AG04450 (cell line): ENCODE measurements at regions not wholly inside any gene's neighbourhood (a gene's known extent, or its start where the extent isn't known, plus 50 kb on each side); places are given as distances from the start of the nearest gene placed in this dataset.

Experiments used
- CTCF ChIA-PET: fragments of 300-600, 350-600 bp; formaldehyde crosslinking; extraction: SDS; loops from one replicate; lab custom pipeline; 2022; ENCODE audit warnings: antibody characterized with exemption, inconsistent platforms; lab: Charles Lee
- POLR2A ChIA-PET: fragments of 350-600 bp; formaldehyde crosslinking; extraction: SDS; loops from one replicate; lab custom pipeline; 2021; ENCODE audit warnings: antibody characterized with exemption, inconsistent platforms; lab: Yijun Ruan, JAX
- DNase-seq: peaks from one replicate; pipeline ENCODE4 v3.0.0-alpha.2; 2011; ENCODE audit warnings: low read depth, low spot score
- H3K27ac ChIP-seq: one replicate; pipeline ENCODE4 v1.5.1; 2012; ENCODE audit warnings: low read depth, low read length, control low read depth
- H3K27me3 ChIP-seq: one replicate; pipeline ENCODE4 v1.6.0; 2012; ENCODE audit warnings: low read length; ENCODE audit not compliant: control insufficient read depth, insufficient read depth
- H3K4me3 ChIP-seq: 2 replicates; pipeline ENCODE4 v1.5.1; 2011; ENCODE audit warnings: mild to moderate bottlenecking, low read depth, low read length, control low read depth
- H3K9me3 ChIP-seq: 2 replicates; pipeline ENCODE4 v1.5.1; 2012; ENCODE audit warnings: low read length; ENCODE audit not compliant: control insufficient read depth, insufficient read depth
- CTCF ChIP-seq: IDR thresholded peaks from 2 replicates; pipeline ENCODE4 v1.5.1; 2011; ENCODE audit warnings: low read depth, low read length, control low read depth, inconsistent platforms

GRCh38 chr4:147020456-147020855 is 74.8 kb upstream of the TTC29 start:
- ChIA-PET CTCF (interaction anchor here (4.9 to 5.9 kb wide), 2 partner anchors 76 to 569 kb away, joined by 33 to 148 read pairs; no protein-coding TSS in a partner anchor), POLR2A (no interaction called here)
- Histone ChIP-seq H3K4me3 (no peak overlapping the region), H3K27ac (no peak overlapping the region), H3K9me3 (no peaks in the 10 kb centered on the region), H3K27me3 (no peaks in the 10 kb centered on the region)
- DNase-seq, result no peak
- no peak for TF ChIP-seq CTCF

GRCh38 chr4:147025042-147025441 is 79.4 kb upstream of the TTC29 start:
- H3K9me3 ChIP-seq, result no peaks in the 10 kb centered on the region
- CTCF ChIA-PET, result interaction anchor here (1.3 kb wide), 1 partner anchor 72 kb away, joined by 4 read pairs; no protein-coding TSS in a partner anchor
- DNase-seq, result no peak
- POLR2A ChIA-PET, result no interaction called here
- H3K27me3 ChIP-seq, result no peaks in the 10 kb centered on the region
- no peak for TF ChIP-seq CTCF
- no peak overlapping the region for H3K27ac ChIP-seq
- H3K4me3 ChIP-seq, result no peak overlapping the region

- H3K27me3 ChIP-seq, result peaks cover 1% of the 10 kb centered on the region
- no peak for DNase-seq
- POLR2A ChIA-PET, result no interaction called here
- CTCF ChIA-PET, result interaction anchor here (0.9 to 1.2 kb wide), 3 partner anchors 10 to 68 kb away, joined by 3 to 4 read pairs (median 3); no protein-coding TSS in a partner anchor
- H3K9me3 ChIP-seq, result no peaks in the 10 kb centered on the region
- no peak overlapping the region for H3K4me3 ChIP-seq
- no peak overlapping the region for H3K27ac ChIP-seq
- TF ChIP-seq CTCF, result no peak
Measured at GRCh38 chr4:147029296-147029695, 83.6 kb upstream of the TTC29 start.

GRCh38 chr4:147034372-147034771 is 88.7 kb upstream of the TTC29 start:
- DNase-seq, result no peak
- ChIA-PET POLR2A (no interaction called here), CTCF (interaction anchor here (0.5 to 1.0 kb wide), 3 partner anchors 11 to 615 kb away, joined by 4 to 5 read pairs (median 4); no protein-coding TSS in a partner anchor)
- H3K4me3 ChIP-seq, result no peak overlapping the region
- no peak for TF ChIP-seq CTCF
- no peak overlapping the region for H3K27ac ChIP-seq
- H3K9me3 ChIP-seq, result no peaks in the 10 kb centered on the region
- peaks cover 8% of the 10 kb centered on the region for H3K27me3 ChIP-seq

GRCh38 chr4:147037069-147037468 is 91.4 kb upstream of the TTC29 start:
- Histone ChIP-seq H3K27me3 (peaks cover 8% of the 10 kb centered on the region), H3K4me3 (no peak overlapping the region), H3K9me3 (no peaks in the 10 kb centered on the region), H3K27ac (no peak overlapping the region)
- POLR2A ChIA-PET, result no interaction called here
- DNase-seq, result no peak
- no peak for TF ChIP-seq CTCF
- CTCF ChIA-PET, result interaction anchor here (0.6 to 2.1 kb wide), 3 partner anchors 18 to 60 kb away, joined by 3 to 5 read pairs (median 3); no protein-coding TSS in a partner anchor
